ENCODE measurements at regions not wholly inside any gene's neighbourhood (a gene's known extent, or its start where the extent isn't known, plus 50 kb on each side); places are given as distances from the start of the nearest gene placed in this dataset.
"Not testable (repeated sequence)": the region's sequence is repeated elsewhere in the genome, so short reads cannot be mapped to it uniquely, and the experiment has no call there.

GRCh38 chr2:123609077-123609476 is 416.0 kb upstream of the CNTNAP5 start:
- no peaks in the 10 kb centered on the region for H3K36me3 ChIP-seq (ENCODE audit: low read depth, low read length)
- no peaks in the 10 kb centered on the region for H3K27me3 ChIP-seq (ENCODE audit: low read length)
- ChIA-PET CTCF (interaction anchor here (0.6 kb wide), 1 partner anchor 170 kb away, joined by 4 read pairs; no protein-coding TSS in a partner anchor), POLR2A (ENCODE audit: unreplicated experiment) (no interaction called here)
- no peak overlapping the region for H3K9ac ChIP-seq (ENCODE audit: low read length)
- H3K9me3 ChIP-seq (ENCODE audit: low read length): no peaks in the 10 kb centered on the region
- TF ChIP-seq EZH2phosphoT487 (IDR thresholded peaks at IDR 0.05; ENCODE audit: borderline replicate concordance, low read length): no peak
- TF ChIP-seq EZH2 (IDR thresholded peaks at IDR 0.05; ENCODE audit: low read length, unreplicated experiment): no peak
- TF ChIP-seq CTCF (conservative IDR thresholded peaks at IDR 0.05; ENCODE audit: low read depth, low read length): no peak
- H3K4me3 ChIP-seq (ENCODE audit: low read length): no peak overlapping the region
- H3K27ac ChIP-seq (ENCODE audit: low read length): no peak overlapping the region
- no peaks in the 10 kb centered on the region for H3K4me1 ChIP-seq (ENCODE audit: insufficient read depth, low read length)
- no peaks in the 10 kb centered on the region for H4K20me1 ChIP-seq (ENCODE audit: low read length)
- H3F3A ChIP-seq (ENCODE audit: low read length, unreplicated experiment): no peaks in the 10 kb centered on the region
- ATAC-seq (no peak), DNase-seq (no peak)
- intact Hi-C loops (cut with micrococcal nuclease): no loop called here
- H2AFZ ChIP-seq (ENCODE audit: low read length): no peak overlapping the region
- BruUV-seq (replicated peaks): no TSS peak
- no peak overlapping the region for H3K4me2 ChIP-seq (ENCODE audit: low read length)
- H3K79me2 ChIP-seq (ENCODE audit: low read length): no peaks in the 10 kb centered on the region
- H3K9me2 ChIP-seq (replicated peaks; ENCODE audit: low read length): no peaks in the 10 kb centered on the region

- no TSS peak for BruUV-seq (replicated peaks)
- ATAC-seq (no peak), DNase-seq (no peak)
- H3K36me3 ChIP-seq (ENCODE audit: low read depth, low read length): no peaks in the 10 kb centered on the region
- ChIA-PET CTCF (no interaction called here), POLR2A (ENCODE audit: unreplicated experiment) (no interaction called here)
- H2AFZ ChIP-seq (ENCODE audit: low read length): no peak overlapping the region
- no peaks in the 10 kb centered on the region for H3F3A ChIP-seq (ENCODE audit: low read length, unreplicated experiment)
- H3K79me2 ChIP-seq (ENCODE audit: low read length): no peaks in the 10 kb centered on the region
- no peaks in the 10 kb centered on the region for H3K27me3 ChIP-seq (ENCODE audit: low read length)
- intact Hi-C loops (cut with micrococcal nuclease): no loop called here
- H4K20me1 ChIP-seq (ENCODE audit: low read length): no peaks in the 10 kb centered on the region
- no peak overlapping the region for H3K4me3 ChIP-seq (ENCODE audit: low read length)
- H3K4me2 ChIP-seq (ENCODE audit: low read length): no peak overlapping the region
- TF ChIP-seq EZH2phosphoT487 (IDR thresholded peaks at IDR 0.05; ENCODE audit: borderline replicate concordance, low read length) (no peak), CTCF (conservative IDR thresholded peaks at IDR 0.05; ENCODE audit: low read depth, low read length) (no peak), EZH2 (IDR thresholded peaks at IDR 0.05; ENCODE audit: low read length, unreplicated experiment) (no peak)
- no peak overlapping the region for H3K27ac ChIP-seq (ENCODE audit: low read length)
- H3K9ac ChIP-seq (ENCODE audit: low read length): no peak overlapping the region
- H3K4me1 ChIP-seq (ENCODE audit: insufficient read depth, low read length): no peaks in the 10 kb centered on the region
- no peaks in the 10 kb centered on the region for H3K9me2 ChIP-seq (replicated peaks; ENCODE audit: low read length)
- H3K9me3 ChIP-seq (ENCODE audit: low read length): no peaks in the 10 kb centered on the region
These were observed 410.5 kb upstream of the CNTNAP5 start for GRCh38 chr2:123614596-123614995.

GRCh38 chr2:123618642-123619041 is 406.4 kb upstream of the CNTNAP5 start:
- H2AFZ ChIP-seq (ENCODE audit: low read length); POLR2A ChIA-PET (ENCODE audit: unreplicated experiment); DNase-seq; H4K20me1 ChIP-seq (ENCODE audit: low read length); H3K4me3 ChIP-seq (ENCODE audit: low read length); H3K36me3 ChIP-seq (ENCODE audit: low read depth, low read length); BruUV-seq (replicated peaks); H3K9me2 ChIP-seq (replicated peaks; ENCODE audit: low read length); H3K79me2 ChIP-seq (ENCODE audit: low read length); H3K9me3 ChIP-seq (ENCODE audit: low read length); H3K27me3 ChIP-seq (ENCODE audit: low read length); H3K4me1 ChIP-seq (ENCODE audit: insufficient read depth, low read length); H3K27ac ChIP-seq (ENCODE audit: low read length); H3F3A ChIP-seq (ENCODE audit: low read length, unreplicated experiment); H3K9ac ChIP-seq (ENCODE audit: low read length); H3K4me2 ChIP-seq (ENCODE audit: low read length); ATAC-seq; intact Hi-C loops (cut with micrococcal nuclease); CTCF ChIA-PET: not testable (repeated sequence)

All from PC-3 (cell line).